Endothelial cell (in vitro differentiated cells): ENCODE measurements at regions not wholly inside any gene's neighbourhood (a gene's known extent, or its start where the extent isn't known, plus 50 kb on each side); places are given as distances from the start of the nearest gene placed in this dataset.

Experiments
- DNase-seq: peaks from one replicate; pipeline ENCODE4 v3.0.0; 2021; ENCODE audit warnings: low spot score
- H3K27ac Mint-ChIP-seq: one replicate; pipeline ENCODE4 v1.8.0; 2021; ENCODE audit warnings: mixed read lengths, inconsistent platforms; ENCODE audit not compliant: unreplicated experiment
- H3K27me3 Mint-ChIP-seq: one replicate; pipeline ENCODE4 v1.8.0; 2021; ENCODE audit warnings: mild to moderate bottlenecking, moderate library complexity, mixed read lengths, inconsistent platforms; ENCODE audit not compliant: unreplicated experiment
- H3K36me3 Mint-ChIP-seq: one replicate; pipeline ENCODE4 v1.8.0; 2021; ENCODE audit warnings: mild to moderate bottlenecking, low read depth, mixed read lengths, inconsistent platforms; ENCODE audit not compliant: unreplicated experiment
- H3K4me1 Mint-ChIP-seq: one replicate; pipeline ENCODE4 v1.8.0; 2021; ENCODE audit warnings: mild to moderate bottlenecking, mixed read lengths, inconsistent platforms; ENCODE audit not compliant: unreplicated experiment
- H3K4me3 Mint-ChIP-seq: one replicate; pipeline ENCODE4 v1.8.0; 2021; ENCODE audit warnings: mild to moderate bottlenecking, mixed read lengths, inconsistent platforms; ENCODE audit not compliant: unreplicated experiment
- H3K9me3 Mint-ChIP-seq: one replicate; pipeline ENCODE4 v1.8.0; 2021; ENCODE audit warnings: mixed read lengths, inconsistent platforms; ENCODE audit not compliant: unreplicated experiment
- TF ChIP-seq, protein P1 (sequence below): fragments of 200-600 bp; sonication (generic); IDR thresholded peaks from one replicate; pipeline ENCODE4 v1.5.0; 2021; ENCODE audit warnings: antibody characterized with exemption; ENCODE audit not compliant: unreplicated experiment

DNA sequence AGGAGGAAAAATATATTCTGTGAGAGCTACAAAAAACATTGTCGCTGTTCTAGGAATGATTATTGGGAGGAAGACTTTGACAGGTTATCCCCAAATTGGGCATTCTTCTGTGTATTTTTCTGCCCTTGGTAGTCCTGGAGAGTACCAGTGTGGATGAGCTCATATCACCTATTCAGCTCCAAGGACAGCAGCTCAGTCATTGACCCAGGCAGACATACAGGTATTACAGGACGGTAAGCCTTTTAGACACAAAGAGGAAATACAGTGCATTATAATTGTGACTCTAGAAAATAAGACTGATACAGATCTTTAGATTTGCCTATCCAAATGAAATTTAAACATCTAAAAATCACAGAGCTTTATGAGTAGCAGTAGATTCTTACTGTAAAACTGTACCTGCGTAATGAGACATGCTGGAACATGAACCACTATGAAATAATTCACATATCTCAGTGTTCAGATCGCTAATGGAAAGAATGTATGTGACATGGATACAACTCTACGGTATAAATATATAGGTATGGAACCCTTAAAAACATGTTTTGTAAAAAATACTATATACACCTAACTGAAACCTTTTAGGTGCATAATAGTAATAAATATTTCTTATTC is 56.0 kb downstream of the PLK2 start:
- DNase-seq: no peak
- H3K27ac Mint-ChIP-seq: no peak overlapping the region
- TF ChIP-seq, protein P1, sequence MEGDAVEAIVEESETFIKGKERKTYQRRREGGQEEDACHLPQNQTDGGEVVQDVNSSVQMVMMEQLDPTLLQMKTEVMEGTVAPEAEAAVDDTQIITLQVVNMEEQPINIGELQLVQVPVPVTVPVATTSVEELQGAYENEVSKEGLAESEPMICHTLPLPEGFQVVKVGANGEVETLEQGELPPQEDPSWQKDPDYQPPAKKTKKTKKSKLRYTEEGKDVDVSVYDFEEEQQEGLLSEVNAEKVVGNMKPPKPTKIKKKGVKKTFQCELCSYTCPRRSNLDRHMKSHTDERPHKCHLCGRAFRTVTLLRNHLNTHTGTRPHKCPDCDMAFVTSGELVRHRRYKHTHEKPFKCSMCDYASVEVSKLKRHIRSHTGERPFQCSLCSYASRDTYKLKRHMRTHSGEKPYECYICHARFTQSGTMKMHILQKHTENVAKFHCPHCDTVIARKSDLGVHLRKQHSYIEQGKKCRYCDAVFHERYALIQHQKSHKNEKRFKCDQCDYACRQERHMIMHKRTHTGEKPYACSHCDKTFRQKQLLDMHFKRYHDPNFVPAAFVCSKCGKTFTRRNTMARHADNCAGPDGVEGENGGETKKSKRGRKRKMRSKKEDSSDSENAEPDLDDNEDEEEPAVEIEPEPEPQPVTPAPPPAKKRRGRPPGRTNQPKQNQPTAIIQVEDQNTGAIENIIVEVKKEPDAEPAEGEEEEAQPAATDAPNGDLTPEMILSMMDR: no peak
- H3K4me3 Mint-ChIP-seq: no peak overlapping the region
- no peaks in the 10 kb centered on the region for H3K9me3 Mint-ChIP-seq
- no peaks in the 10 kb centered on the region for H3K36me3 Mint-ChIP-seq
- no peaks in the 10 kb centered on the region for H3K27me3 Mint-ChIP-seq
- peaks cover 9% of the 10 kb centered on the region for H3K4me1 Mint-ChIP-seq

DNA sequence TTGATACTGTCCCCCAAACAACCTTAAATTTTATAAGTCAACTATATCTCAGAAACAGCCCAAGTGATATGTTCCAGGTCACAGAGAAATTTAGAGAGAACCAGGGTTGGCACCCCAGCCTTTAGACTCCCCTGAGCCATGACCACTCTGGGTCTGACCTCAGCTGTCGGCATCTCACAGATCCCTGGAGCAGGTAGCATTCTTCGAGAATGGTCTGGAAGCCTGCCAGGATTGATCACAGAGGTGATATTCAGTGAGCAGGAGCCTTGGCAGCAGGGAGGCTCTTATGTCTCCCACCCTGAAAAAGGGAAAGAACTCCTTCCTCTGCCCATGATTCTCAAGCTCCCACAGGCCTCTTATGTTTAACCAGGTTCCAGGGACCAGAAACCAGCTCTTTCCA is 58.2 kb downstream of the PLK2 start:
- TF ChIP-seq, protein P1: no peak
- Mint-ChIP-seq H3K9me3 (no peaks in the 10 kb centered on the region), H3K4me3 (no peak overlapping the region), H3K27ac (no peak overlapping the region), H3K4me1 (peaks cover 3% of the 10 kb centered on the region), H3K36me3 (no peaks in the 10 kb centered on the region), H3K27me3 (no peaks in the 10 kb centered on the region)
- DNase-seq: no peak

DNA sequence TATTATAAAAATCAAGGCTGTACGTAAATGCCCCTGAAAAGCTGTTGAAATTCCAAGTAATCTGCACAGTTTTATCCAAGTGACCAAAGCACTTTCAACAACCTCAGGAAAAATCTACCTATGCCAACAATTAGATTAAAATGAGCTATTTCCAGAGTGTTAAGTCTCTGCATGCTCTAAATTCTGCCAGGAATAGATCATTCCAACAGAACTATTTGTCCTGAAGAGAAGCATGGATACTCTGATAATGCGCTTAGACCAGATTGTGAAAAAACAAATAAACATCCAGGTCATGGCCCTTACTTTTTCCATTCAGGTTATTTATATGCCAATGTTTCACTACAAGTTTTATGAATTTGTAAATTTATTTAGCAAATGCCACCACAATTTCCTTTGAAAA is 59.1 kb downstream of the PLK2 start:
- no peaks in the 10 kb centered on the region for H3K27me3 Mint-ChIP-seq
- H3K4me3 Mint-ChIP-seq: no peak overlapping the region
- TF ChIP-seq, protein P1: no peak

DNA sequence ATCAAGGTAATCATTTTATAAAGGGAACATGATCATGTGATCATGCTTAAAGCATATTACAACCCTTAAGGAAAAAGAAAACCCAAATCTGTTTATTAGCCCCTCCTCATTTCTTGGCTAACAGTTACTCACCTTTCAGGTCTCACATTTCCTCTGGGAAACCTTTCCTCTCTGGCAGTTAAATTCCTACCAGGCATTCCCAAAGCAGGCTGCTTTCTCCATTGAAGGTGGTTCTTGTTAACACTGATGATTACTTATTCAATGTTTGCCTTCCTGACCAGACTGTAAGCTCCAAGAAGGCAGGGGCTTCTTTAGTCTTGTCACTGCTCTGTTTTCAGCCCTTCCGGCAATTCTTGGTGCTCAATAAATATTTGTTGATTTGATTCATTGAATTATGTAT is 59.9 kb downstream of the PLK2 start:
- Mint-ChIP-seq H3K4me1 (no peaks in the 10 kb centered on the region), H3K27ac (no peak overlapping the region), H3K36me3 (no peaks in the 10 kb centered on the region), H3K9me3 (no peaks in the 10 kb centered on the region), H3K27me3 (no peaks in the 10 kb centered on the region), H3K4me3 (no peak overlapping the region)
- TF ChIP-seq, protein P1: no peak
- DNase-seq: no peak

More for the DNA sequence above, 59.1 kb downstream of the PLK2 start:
- Mint-ChIP-seq H3K27ac (no peak overlapping the region), H3K9me3 (no peaks in the 10 kb centered on the region), H3K36me3 (no peaks in the 10 kb centered on the region), H3K4me1 (peaks cover under 1% of the 10 kb centered on the region)
- DNase-seq: no peak

DNA sequence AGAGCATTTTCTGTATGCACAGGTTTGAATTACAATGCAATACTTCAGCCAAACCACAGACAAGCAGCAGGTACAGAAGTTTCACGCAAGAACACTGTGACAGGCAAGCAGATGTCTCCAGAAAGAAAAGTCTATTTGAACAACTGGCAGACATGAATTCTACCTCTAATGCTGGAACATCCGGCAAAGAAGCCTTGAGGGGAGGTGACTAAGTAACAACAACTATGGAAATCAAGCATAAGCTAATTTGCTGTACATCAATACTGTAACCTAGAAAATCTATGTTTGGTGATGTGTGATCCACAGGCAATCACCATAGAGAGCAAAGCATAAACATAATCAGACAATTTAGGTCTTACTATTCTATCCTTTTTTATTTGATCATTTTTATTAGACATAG is 65.5 kb downstream of the PLK2 start:
- H3K9me3 Mint-ChIP-seq: no peaks in the 10 kb centered on the region
- no peaks in the 10 kb centered on the region for H3K4me1 Mint-ChIP-seq
- H3K27ac Mint-ChIP-seq: no peak overlapping the region
- DNase-seq: no peak
- H3K36me3 Mint-ChIP-seq: peaks cover 9% of the 10 kb centered on the region
- H3K27me3 Mint-ChIP-seq: no peaks in the 10 kb centered on the region
- H3K4me3 Mint-ChIP-seq: no peak overlapping the region
- TF ChIP-seq, protein P1: no peak
